ENCODE measurements at regions not wholly inside any gene's neighbourhood (a gene's known extent, or its start where the extent isn't known, plus 50 kb on each side); places are given as distances from the start of the nearest gene placed in this dataset.

DNA sequence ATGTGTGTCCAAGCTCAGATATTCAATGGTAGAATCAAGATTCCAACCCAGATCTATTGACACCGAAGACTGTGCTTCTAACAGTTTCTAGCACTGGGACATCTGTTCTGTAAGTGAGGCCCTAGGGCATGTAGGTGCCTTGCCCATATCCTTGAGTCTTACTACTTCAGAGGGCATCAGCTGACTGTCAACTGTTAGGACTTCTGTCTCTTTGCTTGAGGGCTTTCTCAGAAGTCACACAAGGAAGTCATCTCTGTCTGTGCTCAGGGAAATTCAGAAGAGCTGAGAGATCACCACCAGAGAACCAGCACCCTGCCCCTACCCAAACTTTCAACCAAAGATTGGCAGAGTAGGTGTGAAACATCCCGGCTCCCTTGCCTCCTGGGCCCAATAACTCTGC is 403.6 kb upstream of the PROK2 start:
- TF ChIP-seq, protein P1, sequence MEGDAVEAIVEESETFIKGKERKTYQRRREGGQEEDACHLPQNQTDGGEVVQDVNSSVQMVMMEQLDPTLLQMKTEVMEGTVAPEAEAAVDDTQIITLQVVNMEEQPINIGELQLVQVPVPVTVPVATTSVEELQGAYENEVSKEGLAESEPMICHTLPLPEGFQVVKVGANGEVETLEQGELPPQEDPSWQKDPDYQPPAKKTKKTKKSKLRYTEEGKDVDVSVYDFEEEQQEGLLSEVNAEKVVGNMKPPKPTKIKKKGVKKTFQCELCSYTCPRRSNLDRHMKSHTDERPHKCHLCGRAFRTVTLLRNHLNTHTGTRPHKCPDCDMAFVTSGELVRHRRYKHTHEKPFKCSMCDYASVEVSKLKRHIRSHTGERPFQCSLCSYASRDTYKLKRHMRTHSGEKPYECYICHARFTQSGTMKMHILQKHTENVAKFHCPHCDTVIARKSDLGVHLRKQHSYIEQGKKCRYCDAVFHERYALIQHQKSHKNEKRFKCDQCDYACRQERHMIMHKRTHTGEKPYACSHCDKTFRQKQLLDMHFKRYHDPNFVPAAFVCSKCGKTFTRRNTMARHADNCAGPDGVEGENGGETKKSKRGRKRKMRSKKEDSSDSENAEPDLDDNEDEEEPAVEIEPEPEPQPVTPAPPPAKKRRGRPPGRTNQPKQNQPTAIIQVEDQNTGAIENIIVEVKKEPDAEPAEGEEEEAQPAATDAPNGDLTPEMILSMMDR (IDR thresholded peaks at IDR 0.05; ENCODE audit: low read depth, low read length): no peak
- TF ChIP-seq, protein P2, sequence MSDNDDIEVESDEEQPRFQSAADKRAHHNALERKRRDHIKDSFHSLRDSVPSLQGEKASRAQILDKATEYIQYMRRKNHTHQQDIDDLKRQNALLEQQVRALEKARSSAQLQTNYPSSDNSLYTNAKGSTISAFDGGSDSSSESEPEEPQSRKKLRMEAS (IDR thresholded peaks at IDR 0.05; ENCODE audit: low read depth, low read length): no peak
- TF ChIP-seq MYC (IDR thresholded peaks at IDR 0.05; ENCODE audit: low read depth, low read length): no peak
- no peak for TF ChIP-seq POLR2A (IDR thresholded peaks at IDR 0.05; ENCODE audit: extremely low read depth, insufficient read length)
- H3K4me3 ChIP-seq (ENCODE audit: low read depth, low read length): no peak overlapping the region
- DNase-seq (ENCODE audit: low read depth): no peak

DNA sequence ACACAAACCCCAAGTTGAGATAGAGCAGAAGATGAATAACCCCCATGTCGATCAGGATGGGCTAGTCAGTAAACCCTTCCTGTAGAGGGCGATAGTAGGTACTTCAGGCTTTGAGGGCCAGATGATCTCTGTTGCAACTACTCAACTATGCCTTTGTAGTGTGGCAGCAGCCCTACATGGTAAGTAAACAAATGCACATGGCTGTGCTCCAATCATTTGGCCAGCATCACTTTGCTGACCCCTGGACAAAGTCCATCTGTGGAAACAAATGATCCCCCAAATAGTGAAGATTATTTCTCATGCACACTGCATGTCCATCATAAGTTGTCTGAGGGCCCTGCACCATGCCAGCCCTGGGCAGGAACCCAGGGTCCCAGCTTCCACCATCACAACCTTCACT is 402.2 kb upstream of the PROK2 start:
- peak; percentile 44 for DNase-seq (ENCODE audit: low read depth)
- TF ChIP-seq, protein P1 (IDR thresholded peaks at IDR 0.05; ENCODE audit: low read depth, low read length): peak; percentile 26
- no peak for TF ChIP-seq POLR2A (IDR thresholded peaks at IDR 0.05; ENCODE audit: extremely low read depth, insufficient read length)
- H3K4me3 ChIP-seq (ENCODE audit: low read depth, low read length): no peak overlapping the region

DNA sequence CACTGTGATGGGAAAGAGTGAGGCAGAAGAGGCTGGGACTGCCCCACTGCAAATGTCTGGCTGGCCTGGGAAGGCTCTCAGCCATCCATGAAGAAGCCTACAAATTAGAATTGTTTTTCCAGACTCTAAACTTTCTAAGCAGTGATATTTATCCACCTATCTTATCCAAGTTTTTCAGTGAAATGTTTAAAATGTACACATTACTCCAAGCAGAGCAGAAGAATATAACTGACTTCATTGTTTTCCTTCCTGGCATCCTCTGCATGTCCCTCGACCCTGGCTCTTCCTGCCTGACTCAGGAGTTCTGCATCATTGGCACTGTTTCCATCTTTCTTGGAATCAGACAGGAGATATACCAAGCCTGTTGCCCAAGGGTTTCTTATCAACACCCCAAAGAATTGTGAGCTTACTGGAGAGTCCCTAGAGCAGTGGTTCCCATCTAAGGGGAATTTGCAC is 401.5 kb upstream of the PROK2 start:
- no peak for DNase-seq (ENCODE audit: low read depth)
- no peak overlapping the region for H3K4me3 ChIP-seq (ENCODE audit: low read depth, low read length)
- TF ChIP-seq MYC (IDR thresholded peaks at IDR 0.05; ENCODE audit: low read depth, low read length): no peak
- TF ChIP-seq, protein P1 (IDR thresholded peaks at IDR 0.05; ENCODE audit: low read depth, low read length): no peak
- no peak for TF ChIP-seq POLR2A (IDR thresholded peaks at IDR 0.05; ENCODE audit: extremely low read depth, insufficient read length)
- TF ChIP-seq, protein P2 (IDR thresholded peaks at IDR 0.05; ENCODE audit: low read depth, low read length): no peak

DNA sequence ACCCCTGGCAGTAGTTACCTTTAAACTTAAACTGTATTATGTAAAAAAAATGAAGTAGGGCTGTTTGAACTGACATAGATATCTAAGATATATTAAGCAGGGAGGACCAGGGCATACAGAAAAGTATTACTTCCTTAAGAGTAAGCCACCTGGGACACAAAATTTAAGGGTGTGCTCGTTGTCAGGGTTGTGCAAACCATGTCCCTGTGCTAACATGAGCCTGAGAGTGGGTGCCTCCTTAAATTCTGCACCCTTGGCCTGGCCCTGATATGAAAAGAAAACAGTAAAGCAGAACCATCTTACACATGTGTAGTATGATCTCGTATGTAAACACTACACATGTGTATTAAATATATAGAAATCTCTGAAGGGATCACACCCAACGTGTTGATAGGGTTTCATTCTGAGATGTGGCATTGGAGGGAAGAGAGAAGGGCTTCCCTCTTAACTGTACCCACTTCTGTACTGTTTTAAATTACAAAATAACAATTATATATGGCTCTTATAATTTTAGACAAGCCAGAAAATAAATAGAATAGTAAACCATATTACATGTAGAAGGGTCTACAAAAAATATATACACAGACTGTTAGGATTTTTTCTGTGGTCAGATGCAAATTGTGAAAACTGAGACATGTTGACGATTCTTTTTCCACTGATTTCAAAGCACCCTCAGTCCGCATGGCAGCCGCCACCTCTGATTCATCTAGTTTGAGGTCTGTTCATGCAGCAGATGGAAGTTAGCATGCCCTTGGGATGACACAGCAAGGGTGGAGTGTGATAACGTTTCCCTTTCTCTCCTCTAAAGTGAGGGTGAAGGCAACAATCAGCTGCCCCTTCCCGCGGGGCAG is 400.8 kb upstream of the PROK2 start:
- no peak for DNase-seq (ENCODE audit: low read depth)
- TF ChIP-seq, protein P1 (IDR thresholded peaks at IDR 0.05; ENCODE audit: low read depth, low read length): no peak
- TF ChIP-seq MYC (IDR thresholded peaks at IDR 0.05; ENCODE audit: low read depth, low read length): no peak
- TF ChIP-seq, protein P2 (IDR thresholded peaks at IDR 0.05; ENCODE audit: low read depth, low read length): no peak
- no peak for TF ChIP-seq POLR2A (IDR thresholded peaks at IDR 0.05; ENCODE audit: extremely low read depth, insufficient read length)
- H3K4me3 ChIP-seq (ENCODE audit: low read depth, low read length): no peak overlapping the region

DNA sequence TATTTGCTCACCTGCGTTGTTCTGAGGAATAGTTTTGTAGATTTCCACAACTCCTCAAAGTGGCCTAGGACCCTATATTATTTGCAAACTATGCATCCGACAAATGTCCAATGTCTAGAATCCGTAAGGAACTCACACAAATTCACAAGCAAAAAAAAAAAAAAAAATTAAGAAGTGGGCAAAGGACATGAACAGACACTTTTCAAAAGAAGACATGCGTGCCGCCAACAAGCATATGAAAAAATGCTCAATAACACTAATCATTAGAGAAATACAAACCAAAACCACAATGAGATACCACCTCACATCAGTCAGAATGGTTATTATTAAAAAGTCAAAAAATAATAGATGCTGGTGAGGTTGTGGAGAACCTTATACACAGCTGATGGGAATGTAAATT is 398.5 kb upstream of the PROK2 start:
- DNase-seq (ENCODE audit: low read depth): no peak
- TF ChIP-seq MYC (IDR thresholded peaks at IDR 0.05; ENCODE audit: low read depth, low read length) (no peak), POLR2A (IDR thresholded peaks at IDR 0.05; ENCODE audit: extremely low read depth, insufficient read length) (no peak)
- TF ChIP-seq, protein P1 (IDR thresholded peaks at IDR 0.05; ENCODE audit: low read depth, low read length): no peak
- TF ChIP-seq, protein P2 (IDR thresholded peaks at IDR 0.05; ENCODE audit: low read depth, low read length): no peak
- no peak overlapping the region for H3K4me3 ChIP-seq (ENCODE audit: low read depth, low read length)
